ELF-1 (cell line): ENCODE measurements at regions not wholly inside any gene's neighbourhood (a gene's known extent, or its start where the extent isn't known, plus 50 kb on each side); places are given as distances from the start of the nearest gene placed in this dataset.

Experiments
- DNase-seq: peaks from one replicate; pipeline ENCODE4 v3.0.0-alpha.2; 2016; ENCODE audit warnings: low read depth, low spot score

DNA sequence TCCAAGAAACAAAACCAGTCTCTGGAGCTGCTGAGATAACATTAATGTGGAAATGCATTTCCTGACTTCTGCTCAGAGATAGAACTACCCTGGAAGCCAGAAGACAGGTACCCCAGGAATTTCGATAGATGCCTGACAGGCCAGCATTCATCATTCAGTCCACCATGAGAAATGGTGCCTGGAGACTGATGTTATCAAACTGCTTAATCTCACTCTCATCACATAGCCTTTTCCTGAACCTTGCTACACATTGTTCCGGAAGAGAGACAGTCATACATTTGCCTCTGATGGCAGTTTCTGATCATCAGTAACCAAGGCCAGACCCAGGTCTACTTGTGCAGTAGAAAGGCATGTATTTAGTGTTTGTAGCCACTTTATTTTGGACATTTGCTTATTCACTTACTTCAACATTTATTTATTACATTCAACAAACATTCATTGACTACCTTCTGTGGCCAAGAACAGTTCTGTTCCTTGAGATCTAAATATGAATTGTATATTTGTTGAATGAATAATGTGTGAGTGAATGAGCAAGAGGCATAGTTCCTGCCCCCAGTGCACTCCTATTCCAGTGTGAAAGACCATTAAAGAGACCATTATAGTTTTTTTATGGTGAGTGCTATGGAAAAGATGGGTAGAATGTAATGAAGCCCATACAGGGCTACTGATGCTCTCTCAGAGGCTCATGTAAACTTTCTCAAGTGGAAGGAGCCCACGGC is 485.7 kb downstream of the NUF2 start:
- peak; percentile 9 for DNase-seq

DNA sequence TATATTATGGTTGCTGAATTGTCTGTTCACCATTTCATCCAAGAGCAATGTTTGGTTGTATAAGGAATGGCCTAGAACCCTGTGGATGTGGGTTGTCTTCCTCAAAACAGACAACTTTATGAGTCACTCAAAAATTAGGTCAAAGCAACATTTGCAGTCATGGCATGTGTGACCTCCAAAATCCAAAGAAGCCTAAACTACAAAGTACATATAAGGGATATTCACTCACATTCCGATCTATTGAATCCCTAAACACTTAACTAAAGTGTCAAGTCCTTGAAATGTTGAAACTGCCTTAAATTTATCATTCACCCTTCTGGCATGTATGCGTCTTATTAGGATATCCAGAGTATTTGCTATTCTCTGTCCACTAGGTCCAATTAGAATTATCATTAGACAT is 491.5 kb downstream of the NUF2 start:
- DNase-seq = no peak

DNA sequence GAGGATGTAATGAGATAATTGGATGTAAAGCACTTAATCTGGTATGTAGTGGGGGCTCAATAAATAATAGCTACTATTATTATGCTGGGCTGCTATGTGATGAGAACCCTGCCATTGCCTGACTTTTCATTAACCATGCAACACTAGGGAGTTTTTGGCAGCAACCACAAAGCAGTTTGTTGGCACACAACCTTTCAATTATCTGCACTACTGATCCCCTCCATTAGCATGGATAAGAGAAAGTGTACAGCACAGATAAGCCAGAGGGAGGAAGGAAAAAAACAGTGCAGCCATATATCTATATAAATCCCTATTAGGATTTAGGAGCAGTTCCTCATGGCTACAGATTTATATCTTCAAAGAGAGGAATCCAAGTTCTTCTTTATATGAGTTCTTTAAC is 498.5 kb downstream of the NUF2 start:
- DNase-seq = no peak

DNA sequence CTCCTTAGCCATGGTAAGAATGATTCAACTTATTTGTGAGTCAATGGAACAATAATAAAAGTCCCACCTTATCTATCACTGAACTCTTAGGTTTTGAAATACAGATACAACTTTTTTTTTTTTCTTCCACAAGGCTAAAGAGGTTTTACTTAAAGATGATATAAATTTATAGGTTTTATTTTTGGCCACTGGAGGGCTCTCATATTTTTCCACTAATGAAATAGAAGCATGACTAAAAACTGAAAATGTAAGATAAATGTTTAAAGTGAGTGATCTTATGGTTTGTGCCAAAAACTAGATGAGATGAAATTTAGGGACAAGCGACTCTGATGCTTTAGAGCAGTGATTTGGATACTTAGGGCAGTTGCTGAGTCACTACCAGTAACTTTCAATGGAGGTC is 499.0 kb downstream of the NUF2 start:
- no peak for DNase-seq

DNA sequence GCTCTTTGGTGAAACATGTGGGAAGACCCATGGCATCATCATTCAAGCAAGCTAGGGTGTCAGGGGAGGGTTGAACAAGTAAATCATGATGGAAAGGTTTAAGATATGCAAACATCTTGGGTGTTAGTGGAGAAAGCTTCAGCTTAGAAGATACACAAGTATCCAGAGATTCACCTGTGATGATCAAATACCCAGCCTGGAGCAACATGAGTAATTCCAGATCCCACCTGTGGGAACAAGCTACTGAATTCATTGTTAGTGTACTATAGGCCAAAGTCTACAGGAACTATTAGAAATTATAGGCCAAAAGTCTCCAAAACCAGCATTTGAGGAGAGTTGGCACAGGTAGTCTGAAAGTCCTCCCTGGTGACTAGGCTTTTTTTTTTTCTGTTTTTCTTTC is 499.9 kb downstream of the NUF2 start:
- no peak for DNase-seq

DNA sequence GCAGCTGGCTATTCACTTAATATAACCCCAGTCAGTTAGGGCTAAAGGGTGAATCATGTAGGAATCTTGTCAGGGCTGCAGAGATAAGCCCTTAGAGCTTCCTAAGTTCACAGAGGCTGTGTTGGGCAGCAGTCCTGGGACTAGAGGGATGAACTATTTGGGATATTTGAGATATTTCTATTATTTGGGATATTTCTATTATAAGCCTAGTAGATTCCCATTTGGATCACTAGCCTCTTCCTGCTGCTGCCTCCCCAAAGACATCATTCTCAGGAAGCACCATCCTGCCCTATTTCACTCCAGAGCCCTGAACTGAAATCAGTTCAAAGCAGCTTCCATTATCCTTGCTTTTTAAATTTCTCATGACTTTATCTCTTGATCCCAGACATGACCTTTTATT is 501.3 kb downstream of the NUF2 start:
- no peak for DNase-seq

DNA sequence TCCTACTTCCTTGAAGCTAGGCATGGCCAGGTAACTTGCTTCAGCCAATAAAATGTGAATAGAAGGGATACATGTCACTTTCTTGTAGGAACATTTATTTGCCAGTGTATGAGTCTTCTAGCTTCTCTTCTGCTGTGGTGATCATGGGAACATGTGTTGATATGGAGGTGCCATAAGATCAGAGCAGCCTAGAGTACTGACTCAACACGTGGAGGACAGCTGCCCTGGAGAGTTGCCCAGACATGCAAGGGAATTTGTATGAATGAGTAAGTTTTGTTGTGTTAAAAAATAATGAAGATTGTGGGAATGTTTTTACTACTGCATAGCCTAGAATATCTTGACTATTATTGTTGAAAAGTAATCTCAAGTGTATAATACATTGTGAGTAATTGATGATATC is 502.3 kb downstream of the NUF2 start:
- DNase-seq = no peak

DNA sequence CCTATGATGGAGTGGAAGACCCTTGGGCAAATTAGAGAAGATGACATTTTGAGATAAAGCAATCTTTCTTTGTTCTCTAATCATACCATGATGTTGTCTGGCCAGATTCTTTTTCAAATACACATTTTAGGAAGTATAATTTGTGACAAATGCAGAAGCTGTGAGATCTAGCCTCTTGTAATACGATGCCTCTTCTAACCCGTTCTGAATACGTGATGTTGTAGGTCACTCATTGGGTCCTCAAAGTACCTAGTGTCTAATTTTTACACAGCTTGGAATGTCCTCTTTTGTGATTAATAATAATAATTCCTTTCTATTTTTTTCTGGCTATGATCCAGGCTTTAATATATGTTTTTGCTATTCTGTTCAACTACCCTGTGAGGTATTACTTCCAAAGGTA is 502.7 kb downstream of the NUF2 start:
- DNase-seq = no peak

DNA sequence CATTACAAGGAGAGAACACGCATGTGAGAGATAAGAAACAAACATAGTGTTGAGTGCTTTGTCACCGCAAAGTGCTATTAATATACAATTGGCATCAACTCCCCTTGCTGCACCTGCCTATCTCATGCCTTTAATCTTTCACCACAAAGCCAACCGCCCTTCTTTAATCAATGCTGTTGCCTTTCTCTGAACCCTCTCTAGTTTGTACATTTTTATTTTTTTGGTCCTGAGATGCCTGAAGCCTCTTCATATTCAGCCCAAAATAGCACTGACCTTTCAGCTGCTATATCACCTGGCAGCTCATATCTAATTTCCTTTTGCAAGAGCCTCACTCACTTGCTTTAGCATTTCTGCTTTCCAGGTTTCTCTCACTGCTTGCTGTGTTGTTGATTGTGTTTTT is 504.7 kb downstream of the NUF2 start:
- no peak for DNase-seq

DNA sequence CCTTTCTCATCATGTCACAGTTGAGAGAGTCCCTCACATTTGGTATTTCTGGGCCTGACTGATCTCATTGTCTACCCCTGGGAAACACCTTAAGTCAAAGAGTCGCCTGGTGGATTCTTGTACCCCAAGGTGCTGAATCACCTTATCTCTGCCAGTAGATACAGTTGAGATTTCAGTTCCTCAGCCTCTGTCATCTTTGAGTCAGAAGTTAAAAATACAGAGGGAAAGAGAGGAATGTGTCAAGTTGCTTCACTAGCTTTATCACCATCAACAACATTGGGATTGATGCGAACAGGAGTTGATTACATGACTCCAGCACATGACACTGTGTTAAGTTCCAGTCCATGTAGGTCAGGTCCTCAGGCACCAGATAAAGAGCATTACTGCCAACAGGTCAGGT is 513.0 kb downstream of the NUF2 start:
- DNase-seq = no peak

DNA sequence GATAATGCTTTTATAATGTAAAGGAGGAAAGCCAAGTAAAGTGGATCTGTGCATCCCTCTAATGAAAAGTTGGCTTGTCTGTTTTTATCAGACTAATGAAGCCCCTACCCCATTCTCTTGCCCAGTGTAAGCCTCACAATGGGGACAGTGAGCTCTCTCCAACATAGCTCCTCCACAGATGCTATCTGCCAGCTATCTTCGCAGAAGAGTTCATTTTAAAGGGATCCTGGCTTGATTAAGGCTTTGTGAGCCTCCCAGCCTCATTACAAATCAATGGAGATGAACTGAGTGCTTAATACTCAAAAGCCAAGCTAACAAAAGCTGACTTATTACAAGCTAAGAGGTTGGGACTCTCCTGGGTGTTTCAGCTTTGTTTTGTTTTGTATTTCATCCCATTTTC is 514.7 kb downstream of the NUF2 start:
- DNase-seq = no peak

DNA sequence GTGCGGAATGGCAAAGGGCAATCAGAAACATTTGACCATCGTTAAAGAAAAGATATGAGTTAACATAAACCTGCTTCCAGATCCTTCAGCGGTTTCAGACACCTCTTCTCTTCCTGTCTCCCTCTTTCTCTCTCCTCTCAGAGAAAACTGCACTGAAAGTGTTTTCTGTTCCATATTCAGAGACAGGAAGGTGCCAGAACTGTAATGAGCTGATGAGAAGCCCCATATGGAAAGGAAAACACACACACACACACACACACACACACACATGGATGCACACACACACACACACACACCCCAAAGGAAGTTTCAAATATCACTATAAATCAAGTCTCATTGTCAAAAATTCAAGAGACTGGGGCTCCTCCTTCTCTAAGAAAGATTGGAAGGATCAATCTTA is 515.5 kb downstream of the NUF2 start:
- no peak for DNase-seq

DNA sequence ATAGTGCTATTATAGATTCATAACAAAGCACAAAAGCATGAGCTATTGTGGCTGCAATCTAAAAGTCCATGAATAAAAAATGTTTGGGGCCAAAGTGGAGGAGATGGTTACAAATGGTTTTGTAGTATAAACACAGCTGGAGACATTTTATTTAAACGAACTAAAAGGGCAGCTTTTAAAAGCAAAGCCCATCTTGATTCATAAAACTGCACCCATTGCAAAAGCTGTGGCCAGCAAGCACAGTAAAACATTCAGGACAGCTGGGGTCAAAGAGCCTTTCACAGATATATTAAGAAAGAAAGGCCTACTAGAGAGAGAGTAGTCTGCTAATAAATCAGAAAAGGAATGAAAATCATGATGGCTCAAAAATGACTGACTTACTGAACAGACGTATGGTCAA is 520.8 kb downstream of the NUF2 start:
- no peak for DNase-seq

DNA sequence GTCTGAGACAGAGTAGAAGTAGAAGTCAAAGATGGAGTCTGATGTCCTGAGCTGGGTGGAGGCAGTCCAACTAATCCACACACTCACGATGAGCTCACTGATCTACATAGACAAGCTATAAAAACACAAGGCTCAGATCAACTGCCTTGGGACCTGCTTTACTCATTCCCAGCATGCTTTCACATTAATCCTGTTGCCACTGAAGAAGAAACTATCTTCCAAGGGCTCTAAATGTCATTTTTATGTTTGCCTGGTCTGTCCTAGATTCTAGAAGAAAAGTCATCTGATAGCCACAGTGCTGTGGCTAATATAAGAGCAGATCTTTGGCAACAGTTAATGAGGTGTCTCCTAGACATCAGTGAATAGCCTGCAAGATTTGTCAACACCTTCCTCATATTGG is 522.7 kb downstream of the NUF2 start:
- no peak for DNase-seq

DNA sequence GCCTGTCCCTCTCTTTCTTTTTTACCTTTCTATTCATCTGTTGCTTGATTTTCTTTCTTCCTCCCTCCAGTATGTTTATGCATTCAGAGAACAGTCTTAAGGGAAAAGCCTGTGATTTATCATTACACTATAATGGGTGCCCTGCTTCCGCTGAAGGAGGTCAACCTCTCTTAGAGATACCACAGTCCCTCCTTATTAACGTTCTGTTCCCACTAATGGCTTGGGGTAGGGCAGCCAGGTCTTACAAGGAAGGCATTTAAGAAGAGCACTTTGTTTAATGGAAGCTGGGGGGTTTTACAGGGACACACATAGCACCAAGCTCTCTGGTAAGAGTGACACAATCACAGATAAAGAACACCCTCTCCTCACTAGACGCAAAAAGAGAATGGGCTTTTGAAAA is 523.5 kb downstream of the NUF2 start:
- no peak for DNase-seq

DNA sequence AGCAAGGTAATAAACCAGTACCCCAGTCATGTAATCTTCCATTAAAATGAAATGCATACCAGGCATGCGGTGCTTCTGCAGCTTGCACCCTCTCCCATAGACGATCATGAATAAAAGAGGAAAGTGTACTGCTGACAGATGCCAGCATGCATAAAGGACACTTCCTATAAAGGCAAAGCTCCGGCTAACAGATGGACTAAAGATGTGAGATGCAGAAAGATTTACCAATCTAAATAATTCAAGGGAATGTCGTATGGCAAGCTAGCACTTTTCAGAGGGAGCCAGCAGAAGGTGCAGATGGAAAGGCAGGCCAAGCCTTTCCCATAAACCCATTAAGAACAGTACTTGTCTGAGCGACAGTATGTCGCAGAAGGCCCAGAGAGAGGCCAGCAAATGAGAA is 542.0 kb downstream of the NUF2 start:
- DNase-seq = no peak

DNA sequence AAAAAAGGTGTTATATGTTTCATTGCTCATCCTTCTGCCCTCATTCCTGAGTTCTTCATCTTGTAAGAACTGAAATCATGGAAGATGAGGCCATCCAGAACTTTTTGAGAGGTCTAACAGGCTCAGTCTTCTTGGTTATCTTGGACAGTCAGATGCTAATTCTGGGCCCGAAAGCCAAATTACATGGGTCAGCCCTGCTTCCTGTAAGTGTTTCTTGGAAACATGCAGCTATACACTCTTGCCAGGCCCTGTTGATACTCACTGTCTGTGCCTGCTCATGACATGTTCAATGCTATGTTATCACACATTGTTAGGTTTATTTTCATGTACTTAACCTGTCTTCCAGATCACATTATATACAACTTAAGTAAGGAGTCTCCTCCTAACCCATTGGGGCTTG is 542.5 kb downstream of the NUF2 start:
- DNase-seq = no peak

DNA sequence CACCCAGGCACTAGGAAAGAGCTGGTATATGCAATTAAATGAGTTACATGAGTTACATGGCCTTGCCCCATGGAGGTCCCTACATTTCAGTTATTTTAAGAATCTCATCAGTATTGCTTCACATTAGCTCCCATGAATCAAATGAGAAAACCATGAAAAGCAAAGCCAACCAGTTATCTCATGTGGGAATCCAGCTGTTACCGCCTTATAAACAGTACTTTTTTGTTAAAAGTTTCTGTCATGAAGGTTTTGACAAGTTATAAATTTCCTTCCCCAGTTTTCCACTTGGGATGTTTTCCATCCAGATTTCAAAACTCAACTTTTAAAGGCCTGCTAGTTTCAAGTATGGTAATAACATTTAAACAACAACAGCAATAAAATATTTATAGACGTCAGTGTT is 544.8 kb downstream of the NUF2 start:
- no peak for DNase-seq

DNA sequence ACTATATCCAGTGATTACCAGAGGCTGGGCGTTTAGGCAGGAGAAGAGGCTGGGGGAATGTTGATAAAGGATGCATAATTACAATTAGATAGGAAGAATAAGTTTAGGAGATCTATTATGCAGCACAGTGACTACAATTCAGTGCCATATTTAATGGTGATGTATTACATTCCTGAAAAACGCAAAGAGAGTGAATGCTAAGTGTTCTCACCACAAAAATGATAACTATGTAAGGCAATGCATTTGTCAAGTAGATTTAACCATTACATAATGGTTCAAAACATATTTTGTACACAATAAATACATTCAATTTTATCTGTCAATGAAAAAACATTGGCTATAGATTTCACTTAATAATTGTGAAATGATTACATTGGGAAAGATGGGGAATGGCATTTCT is 548.9 kb downstream of the NUF2 start:
- DNase-seq = no peak

DNA sequence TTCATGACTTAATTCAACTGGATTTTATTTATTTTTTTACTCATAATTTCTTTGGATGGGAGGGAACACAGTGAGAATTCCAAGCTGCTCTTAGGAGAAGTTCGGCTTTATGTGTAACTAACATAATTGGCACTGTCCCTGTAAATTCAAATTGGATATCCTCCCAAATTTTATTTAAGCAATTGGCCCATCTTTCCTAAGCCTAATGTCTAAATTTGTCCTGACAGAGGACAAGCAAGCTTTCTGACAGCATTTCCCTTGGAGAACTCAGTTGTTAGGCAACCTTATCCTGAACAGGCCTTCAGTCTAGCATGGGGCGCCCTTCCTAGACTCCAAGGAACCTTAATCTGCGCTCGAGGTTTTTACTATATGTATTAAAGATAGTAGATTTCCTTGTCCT is 550.3 kb downstream of the NUF2 start:
- no peak for DNase-seq

DNA sequence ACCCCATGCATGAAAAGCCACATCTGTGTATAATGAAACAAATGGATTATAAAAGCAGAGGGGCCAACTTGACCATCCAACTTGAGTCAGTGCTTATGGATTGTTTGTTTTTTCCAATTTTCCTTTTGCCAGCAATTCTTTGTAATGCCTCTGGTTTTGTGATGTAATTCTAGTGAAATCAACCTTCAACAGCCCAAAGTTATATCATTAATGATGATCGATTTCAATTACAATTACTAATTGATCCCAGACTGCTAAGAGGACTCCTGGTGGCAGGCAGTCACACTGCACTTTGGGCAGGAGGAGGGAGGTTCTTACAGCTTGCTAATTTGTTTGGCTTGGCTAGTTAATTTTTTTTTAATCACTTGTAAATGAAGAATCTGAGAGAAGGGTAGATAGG is 552.3 kb downstream of the NUF2 start:
- no peak for DNase-seq

DNA sequence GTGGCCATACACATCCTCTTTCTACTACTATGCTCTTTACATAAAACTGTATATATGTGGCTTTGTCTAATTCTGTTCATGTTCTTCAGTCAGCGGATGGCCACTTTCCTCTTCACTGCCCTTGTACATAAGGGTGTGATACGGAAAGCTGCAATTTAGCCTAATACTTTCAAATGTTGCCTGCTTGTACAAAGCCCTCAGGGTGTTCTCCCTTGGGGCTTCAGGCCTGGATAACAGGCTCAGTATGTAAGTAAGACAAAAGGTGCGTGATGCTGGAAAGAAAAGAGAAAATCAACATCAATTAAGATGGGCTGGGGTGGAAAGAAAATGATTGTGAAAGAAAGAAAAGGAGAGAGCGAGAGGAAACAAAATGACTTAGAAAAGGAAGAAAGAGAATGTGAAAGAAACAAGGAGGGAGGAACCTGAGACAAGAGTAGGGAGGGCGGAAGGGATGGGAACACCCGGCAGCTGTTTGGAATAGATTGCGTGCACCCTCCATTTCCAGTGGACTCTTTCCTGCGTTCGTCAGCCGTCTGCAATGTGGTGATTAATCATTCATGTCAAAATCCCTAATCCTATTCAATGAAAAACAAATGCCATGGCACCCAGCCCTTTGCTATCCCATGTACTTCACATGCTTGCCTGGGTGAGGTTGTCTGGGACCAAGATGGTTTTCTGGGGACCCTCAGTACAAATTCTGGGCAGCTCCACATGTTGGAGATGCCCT is 553.6 kb downstream of the NUF2 start:
- peak; percentile 34 for DNase-seq

DNA sequence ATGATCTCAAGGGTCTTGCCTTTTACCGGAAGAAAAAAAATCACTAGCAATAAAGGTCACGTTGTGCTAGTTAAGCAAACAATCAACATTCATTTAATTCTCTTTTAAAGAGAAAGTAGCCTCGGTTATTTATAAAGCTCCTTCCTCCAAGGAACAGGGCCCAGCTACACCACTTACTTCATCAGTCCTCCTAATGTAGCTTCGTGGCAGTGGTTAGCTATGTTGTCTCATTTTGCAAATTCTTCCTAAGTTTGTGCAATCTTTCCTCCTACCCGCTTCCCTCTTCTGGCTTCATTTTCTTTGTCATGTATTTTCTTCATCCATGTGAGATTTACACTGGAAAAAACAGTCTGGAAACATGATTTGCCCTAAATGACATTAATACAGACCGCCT is 554.2 kb downstream of the NUF2 start:
- DNase-seq = no peak

DNA sequence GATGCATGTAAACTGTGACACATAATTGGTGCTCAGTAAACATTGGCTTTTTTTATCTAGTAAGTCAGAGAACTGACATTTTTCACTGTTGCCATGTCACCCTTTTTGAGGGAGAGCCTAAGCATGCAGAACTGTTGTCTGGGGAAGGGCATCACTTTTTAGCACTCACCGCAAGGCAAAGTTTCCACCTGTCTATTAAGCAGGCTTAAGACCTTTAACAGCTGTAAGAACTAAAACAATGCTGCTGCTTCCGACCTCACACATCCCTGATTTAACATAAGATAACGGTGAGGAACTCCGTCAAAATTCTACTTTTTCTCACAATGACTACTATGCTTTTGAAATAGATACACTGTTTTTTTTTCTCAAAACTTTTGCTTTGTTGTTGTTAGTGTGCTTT is 554.8 kb downstream of the NUF2 start:
- no peak for DNase-seq
